Left colon (tissue), 2 donors: ENCODE measurements at regions not wholly inside any gene's neighbourhood (a gene's known extent, or its start where the extent isn't known, plus 50 kb on each side); places are given as distances from the start of the nearest gene placed in this dataset.
"Not testable (repeated sequence)": the region's sequence is repeated elsewhere in the genome, so short reads cannot be mapped to it uniquely, and the experiment has no call there.

Experiments used
- ATAC-seq: fragments of 200-7000 bp; cut with Tn5 transposase; one replicate; pipeline ENCODE4 v1.9.1; 2020; ENCODE audit warnings: mild to moderate bottlenecking, moderate library complexity
- DNase-seq, 2 donors: peaks; one replicate each; pipeline ENCODE4 v3.0.0-alpha.2; 2020
- intact Hi-C, 2 donors: fragments of 100-400 bp; cut with DNase I in 1 of 2; cut with micrococcal nuclease in 1 of 2; formaldehyde crosslinking; loops; one replicate each; pipeline versions ENCODE4 v1.11.2 to v1.14.0; 2022; cut with DNase I, micrococcal nuclease
- donor health status: DM: no; HTN: no; CAD: no.
- donor health status: DM: yes; HTN: yes; CAD: no.

GRCh38 chr7:114295522-114295921, 119.1 kb upstream of the FOXP2 start:
- ATAC-seq (no peak), DNase-seq (no peak)
- intact Hi-C loops = no loop called here

- DNase-seq (no peak), ATAC-seq (no peak)
- intact Hi-C loops = no loop called here
Measured at GRCh38 chr7:114294036-114294435, 120.6 kb upstream of the FOXP2 start.

- intact Hi-C loops = no loop called here
- no peak for DNase-seq
- ATAC-seq = no peak
Measured at GRCh38 chr7:114293289-114294012, 121.2 kb upstream of the FOXP2 start.

GRCh38 chr7:114279901-114280300, 134.7 kb upstream of the FOXP2 start:
- ATAC-seq (no peak), DNase-seq (no peak)
- intact Hi-C loops = no loop called here

GRCh38 chr7:114273218-114273617, 141.4 kb upstream of the FOXP2 start:
- intact Hi-C loops = no loop called here
- ATAC-seq (no peak), DNase-seq (no peak)

GRCh38 chr7:114269714-114270113, 144.9 kb upstream of the FOXP2 start:
- DNase-seq (no peak), ATAC-seq (no peak)
- intact Hi-C loops = no loop called here

- ATAC-seq, intact Hi-C loops, DNase-seq: not testable (repeated sequence)
Measured at GRCh38 chr7:114267550-114267949, 147.1 kb upstream of the FOXP2 start.

GRCh38 chr7:114264023-114264422, 150.6 kb upstream of the FOXP2 start:
- intact Hi-C loops = no loop called here
- DNase-seq (no peak), ATAC-seq (no peak)

- ATAC-seq = no peak
- intact Hi-C loops = no loop called here
- DNase-seq = no peak
Measured at GRCh38 chr7:114263219-114263618, 151.4 kb upstream of the FOXP2 start.

- intact Hi-C loops = no loop called here
- DNase-seq (peak; percentile 71 to 73), ATAC-seq (peak; percentile 97)
Measured at GRCh38 chr7:114255404-114255841, 159.2 kb upstream of the FOXP2 start.

GRCh38 chr7:114243646-114244045, 171.0 kb upstream of the FOXP2 start:
- DNase-seq (no peak), ATAC-seq (no peak)
- intact Hi-C loops = no loop called here

- DNase-seq (no peak), ATAC-seq (peak; percentile 84)
Measured at GRCh38 chr7:114242992-114243507, 171.6 kb upstream of the FOXP2 start.

GRCh38 chr7:114229246-114229645, 185.4 kb upstream of the FOXP2 start:
- no peak for ATAC-seq
- no peak for DNase-seq
- intact Hi-C loops = no loop called here

More at GRCh38 chr7:114242992-114243507, 171.6 kb upstream of the FOXP2 start:
- intact Hi-C loops = no loop called here

- no peak for ATAC-seq
- intact Hi-C loops = no loop called here
Measured at GRCh38 chr7:114225784-114226183, 188.8 kb upstream of the FOXP2 start.

GRCh38 chr7:114218283-114218682, 196.3 kb upstream of the FOXP2 start:
- no peak for ATAC-seq
- intact Hi-C loops = no loop called here
- DNase-seq = no peak

More at GRCh38 chr7:114225784-114226183, 188.8 kb upstream of the FOXP2 start:
- DNase-seq = no peak

GRCh38 chr7:114217026-114217806, 197.4 kb upstream of the FOXP2 start:
- DNase-seq = no peak
- intact Hi-C loops = no loop called here
- no peak for ATAC-seq

GRCh38 chr7:114214466-114214865, 200.1 kb upstream of the FOXP2 start:
- intact Hi-C loops = no loop called here
- no peak for ATAC-seq
- DNase-seq = no peak

- intact Hi-C loops = no loop called here
- no peak for DNase-seq
- ATAC-seq = no peak
Measured at GRCh38 chr7:114212721-114213429, 201.7 kb upstream of the FOXP2 start.

- intact Hi-C loops = no loop called here
- DNase-seq (no peak), ATAC-seq (no peak)
Measured at GRCh38 chr7:114209968-114210367, 204.6 kb upstream of the FOXP2 start.
